ENCODE measurements at regions not wholly inside any gene's neighbourhood (a gene's known extent, or its start where the extent isn't known, plus 50 kb on each side); places are given as distances from the start of the nearest gene placed in this dataset.

- DNase-seq (ENCODE audit: low read depth, low spot score) (no peak), ATAC-seq (no peak)
- BruUV-seq (replicated peaks): no TSS peak
- ChIA-PET CTCF (no interaction called here), RAD21 (ENCODE audit: low non-redundant PET in 1 of 2, low total read pairs in 2 of 2, uncharacterized antibody in 2 of 2, unreplicated experiment in 2 of 2) (no interaction called here), POLR2A (no interaction called here)
- Histone ChIP-seq H3K4me3 (replicated peaks in 1 of 2; ENCODE audit: low read depth in 1 of 2, low read length in 2 of 2) (no peak overlapping the region), H2AFZ (ENCODE audit: low read depth, low read length, poor library complexity, severe bottlenecking) (no peak overlapping the region), H3K9me2 (ENCODE audit: insufficient read depth) (no peaks in the 10 kb centered on the region), H4K20me1 (ENCODE audit: insufficient read depth) (no peaks in the 10 kb centered on the region), H3K9ac (ENCODE audit: low read length) (no peak overlapping the region), H3K79me2 (ENCODE audit: insufficient read depth, low read length) (no peaks in the 10 kb centered on the region), H3K9me3 (ENCODE audit: control insufficient read depth in 1 of 2, insufficient read depth in 1 of 2, low read depth in 1 of 2, low read length in 2 of 2) (no peaks in the 10 kb centered on the region), H3K4me2 (ENCODE audit: low read length) (no peak overlapping the region), H3K36me3 (ENCODE audit: control insufficient read depth in 1 of 2, insufficient read depth in 2 of 2, low read length in 2 of 2) (no peaks in the 10 kb centered on the region), H3K4me1 (ENCODE audit: control insufficient read depth in 1 of 2, insufficient read depth in 2 of 2, low read length in 2 of 2) (no peaks in the 10 kb centered on the region), H3K27ac (ENCODE audit: low read depth, low read length) (no peak overlapping the region), H3K27me3 (ENCODE audit: insufficient read depth, low read length) (no peaks in the 10 kb centered on the region)
- TF ChIP-seq SRF (IDR thresholded peaks at IDR 0.05; ENCODE audit: low read depth): no peak
- no peak for TF ChIP-seq MAX (IDR thresholded peaks at IDR 0.05)
- no peak for TF ChIP-seq SIN3A (IDR thresholded peaks at IDR 0.05; ENCODE audit: low read depth)
- TF ChIP-seq ZBTB33 (IDR thresholded peaks at IDR 0.05; ENCODE audit: extremely low read depth, insufficient replicate concordance, low read length): no peak
- TF ChIP-seq ZNF274 (IDR thresholded peaks at IDR 0.05; ENCODE audit: low read depth, low read length): no peak
- no peak for TF ChIP-seq RAD21 (IDR thresholded peaks at IDR 0.05; ENCODE audit: low read depth)
- no peak for TF ChIP-seq EZH2phosphoT487 (IDR thresholded peaks at IDR 0.05; ENCODE audit: borderline replicate concordance)
- no peak for TF ChIP-seq ATF3 (IDR thresholded peaks at IDR 0.05)
- TF ChIP-seq FOSL1 (IDR thresholded peaks at IDR 0.05; ENCODE audit: low read depth): no peak
- TF ChIP-seq REST (IDR thresholded peaks at IDR 0.05; ENCODE audit: low read depth): no peak
- TF ChIP-seq EZH2 (IDR thresholded peaks at IDR 0.05): no peak
- no peak for TF ChIP-seq JUND (IDR thresholded peaks at IDR 0.05)
- no peak for TF ChIP-seq POLR2A (IDR thresholded peaks at IDR 0.05; ENCODE audit: borderline replicate concordance, extremely low read depth, insufficient read depth, insufficient read length)
- TF ChIP-seq CEBPB (IDR thresholded peaks at IDR 0.05; ENCODE audit: low read depth): no peak
- no peak for TF ChIP-seq CBX3 (IDR thresholded peaks at IDR 0.05; ENCODE audit: low read depth)
- no peak for TF ChIP-seq ELF1 (IDR thresholded peaks at IDR 0.05; ENCODE audit: borderline replicate concordance, low read depth)
- no peak for TF ChIP-seq ZFX (IDR thresholded peaks at IDR 0.05)
- intact Hi-C loops (cut with micrococcal nuclease): no loop called here
Measured at GRCh38 chr5:106089073-106089472, 1581.7 kb downstream of the EFNA5 start.

Measured in HCT116 (cell line).